HG03457 (cell line): ENCODE measurements at regions not wholly inside any gene's neighbourhood (a gene's known extent, or its start where the extent isn't known, plus 50 kb on each side); places are given as distances from the start of the nearest gene placed in this dataset.

ENCODE experiments used
- ATAC-seq: cut with Tn5 transposase; IDR thresholded peaks from one replicate; pipeline ENCODE4 v1.9.1; 2021; ENCODE audit warnings: moderate number of reproducible peaks; ENCODE audit not compliant: unreplicated experiment

DNA sequence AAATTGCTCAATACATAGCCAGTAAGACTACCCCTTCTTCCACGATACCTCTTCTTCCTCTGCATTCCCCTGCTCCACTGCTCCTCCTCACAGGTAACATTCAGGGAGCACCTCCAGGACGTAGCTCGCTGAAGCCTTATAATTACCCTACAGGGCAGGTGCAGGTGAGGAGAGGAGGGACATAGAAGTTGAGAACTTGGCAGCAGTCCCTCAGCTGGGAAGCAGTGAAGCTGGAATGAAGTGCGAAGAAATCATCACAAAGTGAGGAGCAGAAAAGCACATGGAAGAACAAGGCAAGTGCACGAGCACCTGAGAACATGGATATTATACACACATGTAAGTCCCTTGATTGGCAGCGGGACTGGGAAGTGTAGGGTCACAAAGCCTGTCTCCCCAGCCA lies 118.2 kb downstream of the HSD17B3 start:
- ATAC-seq, result no peak

DNA sequence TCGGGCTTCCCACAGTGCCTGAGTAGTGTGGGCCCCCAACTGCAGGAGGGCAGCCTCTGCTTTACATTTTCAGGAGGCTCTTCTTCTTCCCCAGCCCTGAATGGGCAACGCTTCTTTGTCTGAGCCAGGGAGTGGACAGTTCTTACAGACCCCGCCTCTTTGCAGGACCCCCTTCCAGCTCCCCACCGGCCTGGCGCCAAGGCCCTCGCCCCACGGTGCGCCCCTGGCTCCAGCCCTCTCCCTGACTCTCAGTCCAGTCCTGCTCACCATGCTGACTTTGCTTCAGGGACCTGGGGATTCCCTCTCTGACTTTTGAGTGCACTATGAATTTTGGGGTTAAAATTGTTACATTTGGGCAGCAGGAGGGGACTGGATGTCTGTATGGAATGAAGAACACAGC lies 123.8 kb downstream of the HSD17B3 start:
- ATAC-seq, result no peak

DNA sequence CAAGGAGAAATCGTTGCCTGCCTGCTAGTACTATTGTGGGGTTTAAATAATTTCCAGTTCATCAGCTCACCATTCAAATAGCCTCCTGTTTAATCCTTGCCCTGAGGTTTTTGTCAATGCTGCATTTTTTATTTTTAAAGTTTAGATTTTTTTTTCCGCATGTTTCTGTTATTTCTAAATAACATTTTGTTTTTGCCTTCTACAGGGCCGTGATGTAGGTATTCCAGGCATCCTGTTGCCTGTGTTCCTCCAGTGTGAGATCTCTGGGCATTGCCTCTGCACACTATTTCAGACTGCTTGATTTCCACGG lies 124.3 kb downstream of the HSD17B3 start:
- no peak for ATAC-seq

DNA sequence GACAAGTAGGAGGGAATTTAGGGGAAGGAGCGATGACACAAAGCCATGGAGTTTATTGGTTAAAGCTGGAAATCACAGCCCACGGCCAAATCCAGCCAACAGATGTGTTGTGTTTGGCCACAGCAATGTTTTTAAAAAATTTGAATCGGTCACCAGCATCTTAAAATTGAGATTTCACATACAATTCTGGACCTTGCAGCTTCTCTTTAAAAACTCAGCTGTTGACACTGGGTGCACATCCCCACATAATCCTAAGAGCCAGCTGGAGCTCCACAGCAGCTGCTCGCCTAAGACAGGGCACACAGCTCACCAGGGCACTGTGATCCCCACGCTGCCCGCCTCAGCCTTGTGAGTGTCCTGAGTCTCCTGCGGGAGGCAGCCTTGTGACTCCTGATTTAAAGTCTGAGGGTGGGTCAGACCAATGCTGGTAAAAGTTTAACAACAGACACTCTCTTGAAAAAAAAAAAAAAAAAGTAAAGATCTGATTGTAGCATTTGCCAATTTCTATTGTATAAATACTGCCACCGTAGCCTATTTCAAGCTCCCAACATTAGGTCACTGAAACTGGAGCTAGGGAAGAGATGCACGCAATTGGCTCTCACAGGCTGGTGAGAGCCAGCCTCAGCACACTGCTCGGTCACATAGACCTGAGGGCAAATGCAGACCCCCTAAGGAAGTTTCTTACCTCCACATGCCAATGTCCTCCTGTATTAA lies 124.8 kb downstream of the HSD17B3 start:
- no peak for ATAC-seq

DNA sequence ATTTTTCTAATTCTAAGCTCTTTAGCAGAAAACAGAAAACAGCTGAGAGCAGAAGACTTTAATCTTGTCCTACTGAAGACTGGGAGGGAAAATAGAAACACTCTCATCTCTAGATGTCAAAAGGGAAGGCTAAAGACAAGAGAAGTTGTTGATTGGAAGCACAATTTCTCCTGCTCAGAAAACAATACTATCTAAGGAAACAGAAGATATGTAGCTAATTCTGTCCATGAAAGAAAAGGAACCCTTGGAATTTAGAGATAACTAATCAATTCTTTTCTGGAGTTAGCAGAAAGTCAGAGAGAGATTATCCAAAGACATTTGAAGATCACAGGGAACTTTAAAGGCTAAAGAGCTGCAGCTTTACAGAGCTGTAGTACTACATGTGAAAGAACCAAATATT lies 126.2 kb downstream of the HSD17B3 start:
- no peak for ATAC-seq

DNA sequence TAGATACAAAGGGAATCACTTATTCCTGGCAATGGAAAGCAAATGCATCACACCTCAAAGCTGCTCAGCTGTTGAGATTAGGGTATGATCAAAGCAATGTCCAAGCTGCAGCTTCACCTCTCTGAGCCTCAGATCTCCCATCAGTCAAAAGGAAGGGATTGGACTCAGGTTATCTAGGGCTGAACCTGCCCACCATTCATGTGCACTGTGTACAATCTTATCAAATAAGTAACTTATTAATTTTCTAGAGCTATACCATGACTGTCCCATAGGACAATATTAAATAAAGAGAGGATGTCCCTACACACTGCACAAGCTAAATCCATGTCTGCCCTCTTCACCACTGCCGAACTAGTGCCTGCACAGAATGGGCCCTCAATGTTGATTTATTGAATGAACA lies 127.0 kb downstream of the HSD17B3 start:
- no peak for ATAC-seq

DNA sequence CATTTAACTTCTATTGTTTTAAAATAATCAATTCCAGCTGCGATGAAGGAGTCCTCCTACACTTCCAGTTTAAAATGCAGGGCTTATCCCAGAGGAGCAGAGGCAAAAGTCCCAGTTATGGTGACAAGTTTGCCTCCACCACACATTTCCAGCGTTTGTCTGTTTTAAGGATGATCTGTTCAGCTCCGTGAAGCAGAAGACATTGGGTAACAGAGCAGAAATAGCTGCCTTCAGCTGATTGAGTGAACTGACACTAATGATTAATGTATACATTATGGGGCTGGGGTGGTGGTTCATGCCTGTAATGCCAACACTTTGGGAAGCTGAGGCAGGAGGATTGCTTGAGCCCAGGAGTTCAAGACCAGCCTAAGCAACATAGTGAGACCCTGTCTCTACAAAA lies 127.6 kb downstream of the HSD17B3 start:
- ATAC-seq, result no peak

DNA sequence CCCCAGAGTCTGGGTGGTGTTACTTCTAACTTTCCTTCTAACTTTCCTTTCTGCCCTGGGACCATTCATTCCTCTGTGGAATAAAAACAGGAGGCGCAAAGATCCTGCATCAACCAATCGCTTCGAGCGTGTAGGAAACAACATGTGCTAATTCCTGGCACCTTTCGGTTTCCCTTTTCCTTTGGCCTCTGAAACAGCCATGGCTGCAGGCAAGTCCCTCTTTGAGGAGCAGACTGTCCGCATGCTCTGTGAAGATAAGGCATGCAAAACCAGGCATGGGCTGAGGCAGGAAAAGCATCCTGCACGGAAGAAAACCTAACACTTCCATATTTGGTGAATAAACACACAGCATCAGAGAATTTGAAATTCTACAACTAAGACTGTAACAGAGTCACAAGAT lies 128.3 kb downstream of the HSD17B3 start:
- ATAC-seq, result no peak

DNA sequence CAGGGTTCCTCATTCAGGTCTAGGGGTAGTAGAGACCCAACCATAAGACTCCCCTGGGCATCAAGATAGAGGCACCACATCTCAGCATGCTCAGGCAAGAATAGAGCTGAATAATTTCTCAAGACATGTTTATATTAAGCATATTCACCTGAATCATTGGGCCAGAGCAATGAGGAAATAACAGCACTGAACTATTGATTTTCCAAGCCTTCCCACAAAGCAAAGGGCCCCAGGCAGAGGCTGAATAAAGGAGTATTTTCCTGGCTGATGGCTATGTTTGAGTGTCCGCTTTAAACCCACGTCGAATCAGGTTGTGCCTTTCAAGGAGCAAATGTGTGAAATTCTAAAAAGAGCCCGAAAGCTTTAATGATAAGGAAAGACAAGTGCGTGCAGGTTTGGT lies 129.2 kb downstream of the HSD17B3 start:
- no peak for ATAC-seq

DNA sequence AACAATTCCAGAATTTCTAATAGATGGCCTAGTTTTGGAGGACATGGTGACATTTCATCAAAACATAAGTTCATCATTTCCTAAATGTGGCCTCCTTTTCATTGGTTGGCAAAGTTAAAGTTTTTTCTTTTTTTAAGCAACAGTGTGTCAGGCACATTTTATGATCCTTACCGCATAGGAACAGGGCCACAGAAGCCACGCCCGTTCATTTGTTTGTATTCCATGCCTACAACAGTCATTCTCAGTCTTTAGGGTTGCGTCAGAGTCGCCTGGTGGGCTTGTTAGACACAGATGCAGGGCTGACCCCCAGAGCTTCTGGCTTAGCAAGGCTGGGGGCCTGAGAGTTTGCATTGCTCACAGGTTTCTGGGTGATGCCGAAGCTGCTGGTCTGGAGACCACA lies 130.2 kb downstream of the HSD17B3 start:
- ATAC-seq, result no peak

DNA sequence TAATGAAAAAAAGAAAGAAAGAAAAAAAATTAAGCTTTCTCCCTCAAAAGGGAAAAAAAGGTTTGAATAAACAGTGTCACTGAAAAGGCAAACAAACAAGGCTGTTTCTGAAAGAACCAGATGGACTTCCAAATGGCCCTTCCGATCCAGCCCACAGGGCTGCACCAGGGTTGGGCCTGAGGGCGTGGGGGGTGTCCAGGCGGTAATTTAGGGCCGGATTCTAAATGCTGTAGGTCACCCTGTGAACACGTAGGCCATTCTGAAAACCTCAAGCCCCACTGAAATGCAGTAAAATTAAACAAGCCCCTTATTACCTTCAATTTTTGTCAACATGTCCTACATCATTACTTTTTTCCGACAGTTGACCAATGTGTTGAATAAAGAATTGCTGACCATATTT lies 132.1 kb downstream of the HSD17B3 start:
- no peak for ATAC-seq

DNA sequence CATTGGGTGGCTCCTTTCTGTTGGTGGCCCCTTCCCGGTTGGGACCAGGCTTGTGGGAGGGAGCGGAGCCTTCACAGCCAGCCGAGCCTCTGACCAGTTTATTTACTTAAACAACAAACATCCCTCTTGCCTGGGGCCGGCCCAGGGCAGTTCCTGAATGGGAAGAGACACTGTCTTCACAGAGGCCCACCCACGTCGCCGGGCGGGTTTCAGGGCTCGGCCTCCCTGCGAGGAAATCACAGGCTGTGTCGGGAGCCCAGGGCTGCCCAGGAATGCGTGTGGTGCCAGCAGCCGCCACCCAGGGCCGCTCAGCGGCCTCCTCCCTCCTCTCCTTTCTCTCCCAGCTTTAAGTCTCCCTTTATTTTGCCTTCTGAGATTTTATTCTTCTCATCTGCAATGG lies 132.5 kb downstream of the HSD17B3 start:
- no peak for ATAC-seq

DNA sequence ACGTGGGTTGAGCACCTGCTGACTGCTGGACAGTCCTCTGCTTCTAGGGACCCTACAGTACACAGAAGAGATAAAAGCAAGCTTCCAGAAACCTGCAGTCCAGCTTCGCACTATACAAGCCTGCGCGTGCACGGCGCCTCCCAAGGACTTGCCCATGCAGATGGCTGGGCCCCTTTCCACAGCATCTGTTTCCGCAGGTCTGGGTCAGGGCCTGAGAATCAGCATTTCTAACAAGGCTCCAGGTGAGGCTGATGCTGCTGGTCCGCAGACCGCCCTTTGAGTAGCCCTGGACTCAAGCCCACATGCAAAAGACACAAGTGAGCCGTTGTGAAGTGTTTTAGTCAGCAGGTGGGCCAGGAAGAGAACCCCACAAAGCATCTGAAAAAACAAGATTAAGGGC lies 133.1 kb downstream of the HSD17B3 start:
- no peak for ATAC-seq

DNA sequence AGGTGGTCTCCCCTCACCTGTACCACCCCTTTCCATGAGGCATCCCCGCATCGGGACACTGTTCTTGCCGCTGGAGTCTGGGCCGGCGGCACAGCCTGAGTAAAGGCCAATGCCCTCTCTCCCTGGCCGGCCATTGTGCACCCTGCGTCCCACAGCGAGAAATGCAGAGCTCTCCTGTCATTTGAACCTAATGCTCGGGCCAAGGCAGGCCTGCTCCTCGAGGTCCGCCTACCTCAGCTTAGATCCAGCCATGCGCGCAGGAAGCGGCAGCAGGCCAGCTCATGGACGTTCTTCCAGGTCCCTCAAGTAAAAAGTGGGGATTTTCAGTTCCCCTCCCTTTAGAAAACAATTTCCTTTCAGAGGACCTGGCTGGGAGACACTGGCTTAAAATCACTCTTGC lies 135.0 kb downstream of the HSD17B3 start:
- ATAC-seq, result no peak

DNA sequence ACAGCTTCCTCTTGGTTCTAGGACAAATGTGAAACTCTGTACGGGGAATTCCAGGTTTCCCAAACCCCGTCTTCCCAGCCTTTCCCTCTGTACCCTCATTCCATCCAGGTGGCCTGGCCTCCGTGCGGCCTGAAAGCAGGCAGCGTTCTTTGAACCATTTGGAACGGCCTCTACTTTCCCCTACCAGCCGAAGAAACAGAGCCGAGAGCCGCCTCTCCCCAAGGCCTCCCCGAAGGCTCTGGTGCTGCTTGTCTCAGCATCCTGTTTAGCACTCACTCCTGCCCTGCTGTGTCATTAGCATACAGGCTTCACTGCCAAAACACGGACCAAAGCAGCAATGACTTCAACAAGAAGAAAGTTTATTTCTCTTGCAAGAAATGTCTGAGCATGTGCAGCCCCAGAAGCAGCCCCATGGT lies 137.7 kb downstream of the HSD17B3 start:
- no peak for ATAC-seq

DNA sequence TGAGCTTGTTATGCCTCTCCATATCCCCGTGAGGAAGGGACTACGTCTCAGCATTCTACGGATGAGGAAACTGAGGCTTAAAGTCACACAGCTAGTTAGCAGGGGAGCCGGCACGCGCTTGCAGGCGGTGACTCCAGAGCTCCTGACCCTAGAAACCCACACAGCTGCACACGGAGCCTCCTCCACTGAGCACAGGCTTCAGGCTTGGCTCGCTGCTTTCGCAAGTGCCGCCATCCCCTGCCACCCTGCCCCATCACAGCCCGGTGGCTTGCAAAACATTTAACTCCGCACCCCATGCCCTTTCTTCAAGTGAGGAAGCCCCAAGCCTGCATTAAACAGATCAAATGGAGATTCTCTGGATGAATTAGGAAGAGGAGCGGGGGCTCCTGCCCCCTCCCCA lies 138.3 kb downstream of the HSD17B3 start:
- no peak for ATAC-seq

DNA sequence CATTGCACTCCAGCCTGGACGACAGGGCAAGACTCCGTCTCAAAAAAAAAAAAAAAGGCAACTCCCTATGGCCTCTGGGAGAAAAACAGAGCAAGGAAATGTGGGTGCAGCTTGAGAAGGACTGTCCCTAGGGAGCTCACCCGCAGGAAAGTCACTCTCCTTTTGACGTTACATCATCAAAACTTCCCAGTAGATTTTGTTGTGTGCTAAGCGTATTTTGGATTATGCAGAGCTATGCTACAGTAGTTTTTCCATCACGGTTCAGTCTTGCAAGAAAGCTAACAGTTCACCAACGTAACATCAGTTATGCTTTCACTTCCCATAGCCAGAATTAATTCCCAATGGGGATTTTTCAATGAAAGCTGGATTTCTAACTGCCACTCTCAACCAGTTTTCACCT lies 138.8 kb downstream of the HSD17B3 start:
- ATAC-seq, result no peak

DNA sequence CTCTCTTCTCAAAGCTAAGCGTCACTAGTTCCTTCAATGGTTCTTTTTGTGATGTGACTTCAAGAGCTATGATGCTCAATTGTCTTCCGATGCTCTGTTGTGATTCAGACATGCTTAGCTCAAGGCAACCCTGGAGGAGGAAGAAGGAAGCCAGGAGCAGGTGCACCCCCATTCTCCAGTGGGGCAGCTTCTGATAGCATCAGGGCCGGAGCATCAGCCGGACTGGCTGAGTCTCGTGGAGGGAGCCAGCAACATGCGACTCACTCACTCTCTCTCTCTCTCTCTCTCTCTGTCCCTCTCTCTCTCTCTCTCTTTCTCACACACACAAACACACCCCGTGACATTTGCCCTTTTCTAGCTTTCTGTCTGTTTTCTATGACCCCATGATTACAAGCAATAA lies 140.2 kb downstream of the HSD17B3 start:
- no peak for ATAC-seq

DNA sequence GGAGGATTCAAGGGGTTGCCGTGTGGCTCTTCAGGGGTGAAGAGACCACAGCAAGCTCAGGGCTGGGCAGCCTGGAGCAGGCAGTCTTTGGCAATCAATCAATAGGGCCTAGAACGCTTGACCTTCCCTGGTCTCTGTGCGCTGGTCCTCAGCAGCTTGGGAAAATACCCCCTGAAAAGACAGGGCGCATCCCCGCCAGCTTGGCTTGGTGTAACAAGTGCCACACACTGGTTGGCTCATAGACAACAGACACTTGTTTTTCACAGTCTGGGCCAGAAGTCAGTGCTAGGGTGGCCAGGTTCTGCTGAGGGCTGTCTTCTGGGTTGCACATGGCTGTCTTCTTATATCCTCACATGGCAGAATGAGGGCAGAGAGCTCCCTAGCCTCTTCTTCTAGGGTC lies 141.1 kb downstream of the HSD17B3 start:
- no peak for ATAC-seq

DNA sequence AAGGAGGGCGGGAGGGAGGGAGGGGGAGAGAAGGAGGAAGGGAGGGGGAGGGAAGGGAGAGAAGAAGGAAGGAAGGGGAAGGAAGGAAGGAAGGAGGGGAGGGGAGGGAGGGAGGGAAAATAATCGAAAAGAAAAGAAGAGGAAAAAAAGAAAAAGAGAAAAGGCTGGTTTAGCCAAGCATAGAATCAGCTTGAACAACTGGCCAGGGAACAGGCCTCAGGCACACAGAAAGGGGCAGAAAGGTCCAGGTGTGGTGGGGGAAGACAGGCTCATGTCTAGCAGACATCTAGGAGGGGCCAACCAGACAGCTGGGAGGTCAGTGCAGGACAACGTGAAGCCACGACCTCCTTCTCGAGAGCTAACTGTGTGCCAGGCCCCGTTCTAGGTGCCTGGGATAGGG lies 141.8 kb downstream of the HSD17B3 start:
- no peak for ATAC-seq

DNA sequence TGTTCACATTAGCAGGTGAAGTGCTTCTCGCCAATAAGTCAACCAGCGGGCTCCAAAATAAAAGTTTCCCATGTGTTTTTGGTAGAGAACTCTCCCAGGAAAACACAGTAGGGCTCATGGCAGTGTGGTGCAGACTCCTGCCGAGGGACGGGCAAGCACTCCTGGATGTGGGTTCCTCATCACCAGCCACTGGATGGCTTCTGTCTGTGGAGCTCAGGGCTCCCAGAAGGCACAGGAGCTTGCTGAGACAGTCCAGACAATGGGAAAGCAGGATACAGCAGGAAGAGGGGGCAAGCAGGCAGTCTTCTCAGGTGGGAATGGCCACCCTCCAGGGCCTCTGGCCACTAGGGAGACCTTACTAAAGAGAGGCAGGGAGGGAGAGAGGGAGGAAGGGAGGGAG lies 142.4 kb downstream of the HSD17B3 start:
- no peak for ATAC-seq

DNA sequence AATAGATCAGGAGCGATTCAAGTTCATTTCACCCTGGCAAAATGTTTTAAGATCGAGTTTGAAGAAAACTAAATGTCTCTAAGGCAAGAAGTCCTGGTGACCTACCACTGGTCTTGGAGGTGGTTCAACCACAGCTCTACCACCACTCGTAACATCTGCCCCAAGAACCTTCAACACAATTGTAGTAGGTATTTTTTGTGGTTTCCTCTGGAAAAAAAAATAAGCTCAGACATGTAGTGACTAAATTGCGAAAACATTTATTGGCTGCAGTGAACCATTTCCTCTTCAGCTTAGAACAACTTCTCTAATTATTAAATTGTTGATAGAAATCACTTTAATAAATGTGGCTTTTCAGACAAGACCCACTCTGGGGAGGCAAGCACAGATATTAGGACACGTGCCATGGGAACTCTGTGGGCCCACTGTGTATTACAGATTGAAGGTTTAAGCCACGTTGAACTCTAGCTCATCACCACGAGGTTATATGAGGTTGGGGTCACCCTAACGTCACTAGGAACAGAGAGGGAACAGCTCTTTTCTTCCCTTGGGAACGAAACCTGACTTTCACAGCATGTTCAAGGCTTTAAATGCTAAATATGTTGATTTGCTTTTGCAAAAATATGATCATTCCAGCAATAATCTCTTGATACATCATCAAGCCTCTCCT lies 142.9 kb downstream of the HSD17B3 start:
- no peak for ATAC-seq

DNA sequence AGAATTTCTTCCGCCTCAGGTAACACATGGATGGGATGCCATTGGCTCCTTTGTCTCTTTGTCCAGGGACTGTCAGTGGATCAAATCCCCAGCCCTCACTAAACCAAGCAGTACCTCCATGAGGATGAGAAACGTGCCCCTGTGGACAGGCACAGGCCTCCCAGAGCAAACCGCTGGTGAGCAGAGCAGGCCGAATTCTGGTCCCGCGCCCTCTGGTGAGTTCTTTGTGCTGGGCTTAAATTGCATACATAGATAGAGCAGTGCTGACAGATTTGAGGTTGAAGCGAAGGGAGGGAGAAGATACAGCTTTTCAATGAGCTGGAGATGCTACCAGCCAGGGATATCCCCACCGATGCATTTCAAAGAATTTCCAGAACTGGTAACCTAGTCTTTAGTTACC lies 143.8 kb downstream of the HSD17B3 start:
- no peak for ATAC-seq
